ENCODE measurements at regions not wholly inside any gene's neighbourhood (a gene's known extent, or its start where the extent isn't known, plus 50 kb on each side); places are given as distances from the start of the nearest gene placed in this dataset.

DNA sequence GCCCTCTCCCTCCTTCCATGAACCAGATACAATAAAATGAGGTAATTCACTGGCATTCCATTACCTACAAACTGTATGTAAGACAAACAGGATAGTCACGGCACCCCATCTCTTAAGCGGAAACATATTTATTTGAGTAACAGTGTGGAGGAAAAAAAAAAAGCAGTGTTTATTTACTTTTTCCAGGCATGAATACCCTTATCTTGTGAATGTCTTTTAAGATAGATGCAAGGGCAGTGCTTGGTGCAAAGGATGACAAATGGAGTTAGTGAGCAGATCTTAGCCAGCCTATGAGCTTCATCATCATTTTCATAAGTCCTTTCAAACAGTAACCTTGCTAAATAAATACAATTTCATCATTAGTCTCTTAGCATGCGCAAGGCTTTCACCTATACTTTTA, 1661.8 kb upstream of the SPRY2 start:
- H3K79me2 ChIP-seq (ENCODE audit: control insufficient read depth, insufficient read depth, low read length): no peaks in the 10 kb centered on the region
- H3K36me3 ChIP-seq (ENCODE audit: control insufficient read depth in 2 of 2, insufficient read depth in 2 of 2, low read length in 1 of 2): no peaks in the 10 kb centered on the region
- H3K9me3 ChIP-seq (replicated peaks; ENCODE audit: control insufficient read depth, insufficient read depth, low read length): no peaks in the 10 kb centered on the region
- no peaks in the 10 kb centered on the region for H4K20me1 ChIP-seq (ENCODE audit: control insufficient read depth, insufficient read depth)
- no peak for ATAC-seq
- H3K27ac ChIP-seq (ENCODE audit: control insufficient read depth, insufficient read depth): no peak overlapping the region
- no peak overlapping the region for H3K9ac ChIP-seq (ENCODE audit: control insufficient read depth, insufficient read depth, low read length)
- no TSS peak for BruUV-seq (replicated peaks)
- no peaks in the 10 kb centered on the region for H3K27me3 ChIP-seq (replicated peaks in 1 of 2; ENCODE audit: control insufficient read depth in 2 of 2, insufficient read depth in 2 of 2, low read length in 1 of 2)
- CTCF ChIA-PET: no interaction called here
- in situ Hi-C loops (cut with MboI) (no loop called here), intact Hi-C loops (cut with micrococcal nuclease; ENCODE audit: unreplicated experiment) (no loop called here)
- no peak for DNase-seq (ENCODE audit: low read depth, low spot score)
- SMC1A ChIA-PET (ENCODE audit: uncharacterized antibody, unreplicated experiment): no interaction called here
- H2AFZ ChIP-seq (ENCODE audit: control insufficient read depth, low read depth, low read length): no peak overlapping the region
- no peak for FAIRE-seq
- POLR2A ChIA-PET: no interaction called here
- RAD21 ChIA-PET (ENCODE audit: unreplicated experiment): no interaction called here
- H3K4me2 ChIP-seq (ENCODE audit: control insufficient read depth, insufficient read depth): no peak overlapping the region
- WGBS (ENCODE audit: insufficient coverage, insufficient replicate concordance, low lambda C conversion rate, missing lambda C conversion rate): 68% methylated on average over 3 of the region's 3 CpGs
- H3K4me3 ChIP-seq: no peak overlapping the region
- no peaks in the 10 kb centered on the region for H3K4me1 ChIP-seq (ENCODE audit: control insufficient read depth, insufficient read depth, low read length)
- TF ChIP-seq, protein P1, sequence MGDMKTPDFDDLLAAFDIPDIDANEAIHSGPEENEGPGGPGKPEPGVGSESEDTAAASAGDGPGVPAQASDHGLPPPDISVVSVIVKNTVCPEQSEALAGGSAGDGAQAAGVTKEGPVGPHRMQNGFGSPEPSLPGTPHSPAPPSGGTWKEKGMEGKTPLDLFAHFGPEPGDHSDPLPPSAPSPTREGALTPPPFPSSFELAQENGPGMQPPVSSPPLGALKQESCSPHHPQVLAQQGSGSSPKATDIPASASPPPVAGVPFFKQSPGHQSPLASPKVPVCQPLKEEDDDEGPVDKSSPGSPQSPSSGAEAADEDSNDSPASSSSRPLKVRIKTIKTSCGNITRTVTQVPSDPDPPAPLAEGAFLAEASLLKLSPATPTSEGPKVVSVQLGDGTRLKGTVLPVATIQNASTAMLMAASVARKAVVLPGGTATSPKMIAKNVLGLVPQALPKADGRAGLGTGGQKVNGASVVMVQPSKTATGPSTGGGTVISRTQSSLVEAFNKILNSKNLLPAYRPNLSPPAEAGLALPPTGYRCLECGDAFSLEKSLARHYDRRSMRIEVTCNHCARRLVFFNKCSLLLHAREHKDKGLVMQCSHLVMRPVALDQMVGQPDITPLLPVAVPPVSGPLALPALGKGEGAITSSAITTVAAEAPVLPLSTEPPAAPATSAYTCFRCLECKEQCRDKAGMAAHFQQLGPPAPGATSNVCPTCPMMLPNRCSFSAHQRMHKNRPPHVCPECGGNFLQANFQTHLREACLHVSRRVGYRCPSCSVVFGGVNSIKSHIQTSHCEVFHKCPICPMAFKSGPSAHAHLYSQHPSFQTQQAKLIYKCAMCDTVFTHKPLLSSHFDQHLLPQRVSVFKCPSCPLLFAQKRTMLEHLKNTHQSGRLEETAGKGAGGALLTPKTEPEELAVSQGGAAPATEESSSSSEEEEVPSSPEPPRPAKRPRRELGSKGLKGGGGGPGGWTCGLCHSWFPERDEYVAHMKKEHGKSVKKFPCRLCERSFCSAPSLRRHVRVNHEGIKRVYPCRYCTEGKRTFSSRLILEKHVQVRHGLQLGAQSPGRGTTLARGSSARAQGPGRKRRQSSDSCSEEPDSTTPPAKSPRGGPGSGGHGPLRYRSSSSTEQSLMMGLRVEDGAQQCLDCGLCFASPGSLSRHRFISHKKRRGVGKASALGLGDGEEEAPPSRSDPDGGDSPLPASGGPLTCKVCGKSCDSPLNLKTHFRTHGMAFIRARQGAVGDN (IDR thresholded peaks at IDR 0.05): no peak
- TF ChIP-seq, protein P2, sequence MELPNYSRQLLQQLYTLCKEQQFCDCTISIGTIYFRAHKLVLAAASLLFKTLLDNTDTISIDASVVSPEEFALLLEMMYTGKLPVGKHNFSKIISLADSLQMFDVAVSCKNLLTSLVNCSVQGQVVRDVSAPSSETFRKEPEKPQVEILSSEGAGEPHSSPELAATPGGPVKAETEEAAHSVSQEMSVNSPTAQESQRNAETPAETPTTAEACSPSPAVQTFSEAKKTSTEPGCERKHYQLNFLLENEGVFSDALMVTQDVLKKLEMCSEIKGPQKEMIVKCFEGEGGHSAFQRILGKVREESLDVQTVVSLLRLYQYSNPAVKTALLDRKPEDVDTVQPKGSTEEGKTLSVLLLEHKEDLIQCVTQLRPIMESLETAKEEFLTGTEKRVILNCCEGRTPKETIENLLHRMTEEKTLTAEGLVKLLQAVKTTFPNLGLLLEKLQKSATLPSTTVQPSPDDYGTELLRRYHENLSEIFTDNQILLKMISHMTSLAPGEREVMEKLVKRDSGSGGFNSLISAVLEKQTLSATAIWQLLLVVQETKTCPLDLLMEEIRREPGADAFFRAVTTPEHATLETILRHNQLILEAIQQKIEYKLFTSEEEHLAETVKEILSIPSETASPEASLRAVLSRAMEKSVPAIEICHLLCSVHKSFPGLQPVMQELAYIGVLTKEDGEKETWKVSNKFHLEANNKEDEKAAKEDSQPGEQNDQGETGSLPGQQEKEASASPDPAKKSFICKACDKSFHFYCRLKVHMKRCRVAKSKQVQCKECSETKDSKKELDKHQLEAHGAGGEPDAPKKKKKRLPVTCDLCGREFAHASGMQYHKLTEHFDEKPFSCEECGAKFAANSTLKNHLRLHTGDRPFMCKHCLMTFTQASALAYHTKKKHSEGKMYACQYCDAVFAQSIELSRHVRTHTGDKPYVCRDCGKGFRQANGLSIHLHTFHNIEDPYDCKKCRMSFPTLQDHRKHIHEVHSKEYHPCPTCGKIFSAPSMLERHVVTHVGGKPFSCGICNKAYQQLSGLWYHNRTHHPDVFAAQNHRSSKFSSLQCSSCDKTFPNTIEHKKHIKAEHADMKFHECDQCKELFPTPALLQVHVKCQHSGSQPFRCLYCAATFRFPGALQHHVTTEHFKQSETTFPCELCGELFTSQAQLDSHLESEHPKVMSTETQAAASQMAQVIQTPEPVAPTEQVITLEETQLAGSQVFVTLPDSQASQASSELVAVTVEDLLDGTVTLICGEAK (IDR thresholded peaks at IDR 0.05; ENCODE audit: borderline replicate concordance): no peak
- TF ChIP-seq, protein P3, sequence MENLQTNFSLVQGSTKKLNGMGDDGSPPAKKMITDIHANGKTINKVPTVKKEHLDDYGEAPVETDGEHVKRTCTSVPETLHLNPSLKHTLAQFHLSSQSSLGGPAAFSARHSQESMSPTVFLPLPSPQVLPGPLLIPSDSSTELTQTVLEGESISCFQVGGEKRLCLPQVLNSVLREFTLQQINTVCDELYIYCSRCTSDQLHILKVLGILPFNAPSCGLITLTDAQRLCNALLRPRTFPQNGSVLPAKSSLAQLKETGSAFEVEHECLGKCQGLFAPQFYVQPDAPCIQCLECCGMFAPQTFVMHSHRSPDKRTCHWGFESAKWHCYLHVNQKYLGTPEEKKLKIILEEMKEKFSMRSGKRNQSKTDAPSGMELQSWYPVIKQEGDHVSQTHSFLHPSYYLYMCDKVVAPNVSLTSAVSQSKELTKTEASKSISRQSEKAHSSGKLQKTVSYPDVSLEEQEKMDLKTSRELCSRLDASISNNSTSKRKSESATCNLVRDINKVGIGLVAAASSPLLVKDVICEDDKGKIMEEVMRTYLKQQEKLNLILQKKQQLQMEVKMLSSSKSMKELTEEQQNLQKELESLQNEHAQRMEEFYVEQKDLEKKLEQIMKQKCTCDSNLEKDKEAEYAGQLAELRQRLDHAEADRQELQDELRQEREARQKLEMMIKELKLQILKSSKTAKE (IDR thresholded peaks at IDR 0.05; ENCODE audit: low read depth, poor library complexity, severe bottlenecking): no peak
- TF ChIP-seq CBFB (IDR thresholded peaks at IDR 0.05; ENCODE audit: low read depth) (no peak), NRF1 (conservative IDR thresholded peaks at IDR 0.05; ENCODE audit: low read depth, low read length) (no peak), SP1 (IDR thresholded peaks at IDR 0.05; ENCODE audit: low read depth, low read length) (no peak), IKZF2 (IDR thresholded peaks at IDR 0.05) (no peak), SMAD1 (IDR thresholded peaks at IDR 0.05; ENCODE audit: low read depth, partially characterized antibody) (no peak)
- TF ChIP-seq, protein P4, sequence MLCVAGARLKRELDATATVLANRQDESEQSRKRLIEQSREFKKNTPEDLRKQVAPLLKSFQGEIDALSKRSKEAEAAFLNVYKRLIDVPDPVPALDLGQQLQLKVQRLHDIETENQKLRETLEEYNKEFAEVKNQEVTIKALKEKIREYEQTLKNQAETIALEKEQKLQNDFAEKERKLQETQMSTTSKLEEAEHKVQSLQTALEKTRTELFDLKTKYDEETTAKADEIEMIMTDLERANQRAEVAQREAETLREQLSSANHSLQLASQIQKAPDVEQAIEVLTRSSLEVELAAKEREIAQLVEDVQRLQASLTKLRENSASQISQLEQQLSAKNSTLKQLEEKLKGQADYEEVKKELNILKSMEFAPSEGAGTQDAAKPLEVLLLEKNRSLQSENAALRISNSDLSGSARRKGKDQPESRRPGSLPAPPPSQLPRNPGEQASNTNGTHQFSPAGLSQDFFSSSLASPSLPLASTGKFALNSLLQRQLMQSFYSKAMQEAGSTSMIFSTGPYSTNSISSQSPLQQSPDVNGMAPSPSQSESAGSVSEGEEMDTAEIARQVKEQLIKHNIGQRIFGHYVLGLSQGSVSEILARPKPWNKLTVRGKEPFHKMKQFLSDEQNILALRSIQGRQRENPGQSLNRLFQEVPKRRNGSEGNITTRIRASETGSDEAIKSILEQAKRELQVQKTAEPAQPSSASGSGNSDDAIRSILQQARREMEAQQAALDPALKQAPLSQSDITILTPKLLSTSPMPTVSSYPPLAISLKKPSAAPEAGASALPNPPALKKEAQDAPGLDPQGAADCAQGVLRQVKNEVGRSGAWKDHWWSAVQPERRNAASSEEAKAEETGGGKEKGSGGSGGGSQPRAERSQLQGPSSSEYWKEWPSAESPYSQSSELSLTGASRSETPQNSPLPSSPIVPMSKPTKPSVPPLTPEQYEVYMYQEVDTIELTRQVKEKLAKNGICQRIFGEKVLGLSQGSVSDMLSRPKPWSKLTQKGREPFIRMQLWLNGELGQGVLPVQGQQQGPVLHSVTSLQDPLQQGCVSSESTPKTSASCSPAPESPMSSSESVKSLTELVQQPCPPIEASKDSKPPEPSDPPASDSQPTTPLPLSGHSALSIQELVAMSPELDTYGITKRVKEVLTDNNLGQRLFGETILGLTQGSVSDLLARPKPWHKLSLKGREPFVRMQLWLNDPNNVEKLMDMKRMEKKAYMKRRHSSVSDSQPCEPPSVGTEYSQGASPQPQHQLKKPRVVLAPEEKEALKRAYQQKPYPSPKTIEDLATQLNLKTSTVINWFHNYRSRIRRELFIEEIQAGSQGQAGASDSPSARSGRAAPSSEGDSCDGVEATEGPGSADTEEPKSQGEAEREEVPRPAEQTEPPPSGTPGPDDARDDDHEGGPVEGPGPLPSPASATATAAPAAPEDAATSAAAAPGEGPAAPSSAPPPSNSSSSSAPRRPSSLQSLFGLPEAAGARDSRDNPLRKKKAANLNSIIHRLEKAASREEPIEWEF (IDR thresholded peaks at IDR 0.05; ENCODE audit: insufficient replicate concordance, low read depth, low read length): no peak

All from GM12878 (cell line).